Prostate gland (tissue), 2 donors: ENCODE measurements at regions not wholly inside any gene's neighbourhood (a gene's known extent, or its start where the extent isn't known, plus 50 kb on each side); places are given as distances from the start of the nearest gene placed in this dataset.

Experiments
- POLR2A ChIP-seq: fragments of 450-650 bp; IDR thresholded peaks from one replicate; pipeline ENCODE4 v1.6.1; 2016; ENCODE audit warnings: antibody characterized with exemption, mild to moderate bottlenecking
- POLR2AphosphoS5 ChIP-seq: sonication (generic); formaldehyde crosslinking; IDR thresholded peaks from one replicate; pipeline ENCODE4 v1.6.1; 2017; ENCODE audit warnings: antibody characterized with exemption
- TF ChIP-seq, protein P1 (sequence below), 4 experiments: fragments of 200-600 bp in 2 of 4; fragments of 450-650 bp in 2 of 4; sonication (generic) in 2 of 4; IDR thresholded peaks; 1 replicate in 3 of 4; 2 replicates in 1 of 4; pipeline ENCODE4 v1.5.1; 2016 to 2019; ENCODE audit warnings: antibody characterized with exemption in 4 of 4, mild to moderate bottlenecking in 2 of 4, moderate library complexity in 2 of 4

DNA sequence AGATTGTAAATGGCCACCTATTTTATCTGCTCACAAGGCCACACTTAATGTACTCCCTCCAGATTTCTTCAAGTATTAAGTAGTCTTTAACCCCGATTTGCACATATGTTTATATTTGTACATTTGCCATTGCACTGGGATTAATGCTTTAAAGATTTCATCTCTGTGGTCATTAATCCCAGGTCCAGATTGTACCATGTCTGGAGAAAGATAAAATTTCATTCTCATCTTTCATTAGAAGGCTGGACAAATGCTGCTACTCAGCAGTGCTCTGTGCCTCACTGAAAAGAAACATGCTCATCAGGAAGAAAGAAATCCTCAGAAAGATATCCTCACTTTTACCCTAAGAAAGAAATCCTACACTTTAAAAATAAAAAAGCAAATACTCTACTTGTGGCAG lies 62.5 kb upstream of the LRRC3B start:
- TF ChIP-seq, protein P1, sequence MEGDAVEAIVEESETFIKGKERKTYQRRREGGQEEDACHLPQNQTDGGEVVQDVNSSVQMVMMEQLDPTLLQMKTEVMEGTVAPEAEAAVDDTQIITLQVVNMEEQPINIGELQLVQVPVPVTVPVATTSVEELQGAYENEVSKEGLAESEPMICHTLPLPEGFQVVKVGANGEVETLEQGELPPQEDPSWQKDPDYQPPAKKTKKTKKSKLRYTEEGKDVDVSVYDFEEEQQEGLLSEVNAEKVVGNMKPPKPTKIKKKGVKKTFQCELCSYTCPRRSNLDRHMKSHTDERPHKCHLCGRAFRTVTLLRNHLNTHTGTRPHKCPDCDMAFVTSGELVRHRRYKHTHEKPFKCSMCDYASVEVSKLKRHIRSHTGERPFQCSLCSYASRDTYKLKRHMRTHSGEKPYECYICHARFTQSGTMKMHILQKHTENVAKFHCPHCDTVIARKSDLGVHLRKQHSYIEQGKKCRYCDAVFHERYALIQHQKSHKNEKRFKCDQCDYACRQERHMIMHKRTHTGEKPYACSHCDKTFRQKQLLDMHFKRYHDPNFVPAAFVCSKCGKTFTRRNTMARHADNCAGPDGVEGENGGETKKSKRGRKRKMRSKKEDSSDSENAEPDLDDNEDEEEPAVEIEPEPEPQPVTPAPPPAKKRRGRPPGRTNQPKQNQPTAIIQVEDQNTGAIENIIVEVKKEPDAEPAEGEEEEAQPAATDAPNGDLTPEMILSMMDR (IDR thresholded peaks at IDR 0.05): no peak
- TF ChIP-seq POLR2AphosphoS5 (no peak), POLR2A (no peak)
